ENCODE measurements at regions not wholly inside any gene's neighbourhood (a gene's known extent, or its start where the extent isn't known, plus 50 kb on each side); places are given as distances from the start of the nearest gene placed in this dataset.

GRCh38 chr9:22625540-22625939 is 178.9 kb downstream of the DMRTA1 start:
- H3K27me3 ChIP-seq (ENCODE audit: low read length), result no peaks in the 10 kb centered on the region
- no peak overlapping the region for H2AFZ ChIP-seq (ENCODE audit: low read depth, low read length, severe bottlenecking)
- no peaks in the 10 kb centered on the region for H3F3A ChIP-seq (ENCODE audit: insufficient read depth)
- H3K27ac ChIP-seq (ENCODE audit: low read depth, low read length), result no peak overlapping the region
- H3K9ac ChIP-seq (ENCODE audit: low read length), result no peak overlapping the region
- no peaks in the 10 kb centered on the region for H3K79me2 ChIP-seq (ENCODE audit: insufficient read depth, low read length)
- H3K9me3 ChIP-seq (ENCODE audit: insufficient read depth, low read length), result no peaks in the 10 kb centered on the region
- H3K4me2 ChIP-seq (ENCODE audit: low read depth, low read length, poor library complexity, severe bottlenecking), result no peak overlapping the region
- H3K36me3 ChIP-seq (ENCODE audit: low read length), result 0 out of 2 replicates have a peak, but pooled peaks cover 3% of the 10 kb centered on the region
- no peak overlapping the region for H3K4me3 ChIP-seq (ENCODE audit: insufficient read depth, low read length, poor library complexity, severe bottlenecking)
- no peak for TF ChIP-seq EZH2phosphoT487 (conservative IDR thresholded peaks at IDR 0.05; ENCODE audit: low read length)
- TF ChIP-seq CTCF (IDR thresholded peaks at IDR 0.05; ENCODE audit: insufficient read depth, low read length, poor library complexity, severe bottlenecking), result no peak
- no peaks in the 10 kb centered on the region for H4K20me1 ChIP-seq (ENCODE audit: low read depth, low read length)
- no peaks in the 10 kb centered on the region for H3K9me2 ChIP-seq (replicated peaks; ENCODE audit: insufficient read depth, low read length)

DNA sequence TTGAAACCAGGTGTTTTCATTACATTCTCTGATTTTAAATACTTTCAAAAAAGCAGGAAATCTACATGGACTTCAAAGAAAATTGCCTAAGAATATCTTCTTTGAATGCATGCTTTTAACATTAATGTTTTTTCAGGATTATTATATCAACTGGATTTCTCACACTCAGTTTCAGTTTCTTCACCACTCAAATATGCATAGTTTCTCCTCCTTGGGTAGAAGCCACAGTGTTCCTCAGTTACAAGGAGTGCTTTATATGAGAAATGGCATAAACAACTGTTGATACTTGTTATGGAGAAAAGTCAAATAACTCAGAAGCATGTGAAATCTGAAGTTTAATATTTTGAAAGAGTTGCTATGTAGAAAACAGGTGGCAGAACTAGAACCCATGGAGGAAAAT is 196.9 kb downstream of the DMRTA1 start:
- Histone ChIP-seq H3K4me2 (ENCODE audit: low read depth, low read length, poor library complexity, severe bottlenecking) (no peak overlapping the region), H3F3A (ENCODE audit: insufficient read depth) (no peaks in the 10 kb centered on the region), H3K79me2 (ENCODE audit: insufficient read depth, low read length) (no peaks in the 10 kb centered on the region)

GRCh38 chr9:22645893-22646292 is 199.3 kb downstream of the DMRTA1 start:
- Histone ChIP-seq H3K9me3 (ENCODE audit: insufficient read depth, low read length) (no peaks in the 10 kb centered on the region), H3K4me2 (ENCODE audit: low read depth, low read length, poor library complexity, severe bottlenecking) (no peak overlapping the region), H4K20me1 (ENCODE audit: low read depth, low read length) (no peaks in the 10 kb centered on the region), H3F3A (ENCODE audit: insufficient read depth) (no peaks in the 10 kb centered on the region), H3K79me2 (ENCODE audit: insufficient read depth, low read length) (no peaks in the 10 kb centered on the region), H3K9me2 (replicated peaks; ENCODE audit: insufficient read depth, low read length) (no peaks in the 10 kb centered on the region), H2AFZ (ENCODE audit: low read depth, low read length, severe bottlenecking) (no peak overlapping the region), H3K9ac (ENCODE audit: low read length) (no peak overlapping the region), H3K36me3 (ENCODE audit: low read length) (no peaks in the 10 kb centered on the region), H3K27ac (ENCODE audit: low read depth, low read length) (no peak overlapping the region), H3K4me3 (ENCODE audit: insufficient read depth, low read length, poor library complexity, severe bottlenecking) (no peak overlapping the region), H3K27me3 (ENCODE audit: low read length) (no peaks in the 10 kb centered on the region)
- TF ChIP-seq CTCF (IDR thresholded peaks at IDR 0.05; ENCODE audit: insufficient read depth, low read length, poor library complexity, severe bottlenecking) (no peak), EZH2phosphoT487 (conservative IDR thresholded peaks at IDR 0.05; ENCODE audit: low read length) (no peak)

More for the DNA sequence above, 196.9 kb downstream of the DMRTA1 start:
- no peak overlapping the region for H3K4me3 ChIP-seq (ENCODE audit: insufficient read depth, low read length, poor library complexity, severe bottlenecking)
- H3K27ac ChIP-seq (ENCODE audit: low read depth, low read length), result no peak overlapping the region
- TF ChIP-seq EZH2phosphoT487 (conservative IDR thresholded peaks at IDR 0.05; ENCODE audit: low read length) (no peak), CTCF (IDR thresholded peaks at IDR 0.05; ENCODE audit: insufficient read depth, low read length, poor library complexity, severe bottlenecking) (no peak)
- no peaks in the 10 kb centered on the region for H4K20me1 ChIP-seq (ENCODE audit: low read depth, low read length)
- H3K9ac ChIP-seq (ENCODE audit: low read length), result no peak overlapping the region
- H3K27me3 ChIP-seq (ENCODE audit: low read length), result no peaks in the 10 kb centered on the region
- no peaks in the 10 kb centered on the region for H3K36me3 ChIP-seq (ENCODE audit: low read length)
- no peaks in the 10 kb centered on the region for H3K9me2 ChIP-seq (replicated peaks; ENCODE audit: insufficient read depth, low read length)
- no peaks in the 10 kb centered on the region for H3K9me3 ChIP-seq (ENCODE audit: insufficient read depth, low read length)
- no peak overlapping the region for H2AFZ ChIP-seq (ENCODE audit: low read depth, low read length, severe bottlenecking)

All from SU-DHL-6 (cell line).